ENCODE measurements at regions not wholly inside any gene's neighbourhood (a gene's known extent, or its start where the extent isn't known, plus 50 kb on each side); places are given as distances from the start of the nearest gene placed in this dataset.
"Not testable (repeated sequence)": the region's sequence is repeated elsewhere in the genome, so short reads cannot be mapped to it uniquely, and the experiment has no call there.

DNA sequence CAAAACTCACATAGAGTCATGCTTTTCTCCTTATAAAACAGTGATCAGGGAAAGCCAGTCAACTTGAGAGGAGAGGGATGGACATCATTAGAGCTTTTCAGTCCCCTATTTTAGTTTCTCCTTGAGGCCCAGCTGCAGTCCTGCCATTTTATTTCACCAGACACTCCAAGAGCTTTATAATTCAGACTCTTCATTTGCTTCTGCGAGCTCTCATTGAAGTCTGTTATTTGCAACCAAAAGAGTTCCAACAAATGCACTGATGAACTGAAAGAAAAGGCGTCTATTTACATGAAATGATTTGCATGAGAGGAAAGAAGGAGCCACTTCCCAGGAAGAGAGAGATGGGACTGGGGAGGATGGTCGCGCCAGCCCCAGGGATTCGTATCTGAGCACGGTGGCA is 86.8 kb downstream of the NDUFA12 start:
- DNase-seq (ENCODE audit: low read depth, low spot score), result no peak
- Histone ChIP-seq H3K4me3 (no peak overlapping the region), H3K36me3 (ENCODE audit: insufficient read depth, low read length) (no peaks in the 10 kb centered on the region), H3K9ac (ENCODE audit: insufficient read length) (no peak overlapping the region), H3K27ac (no peak overlapping the region), H3K9me3 (ENCODE audit: low read depth, low read length) (no peaks in the 10 kb centered on the region)
- TF ChIP-seq EZH2 (IDR thresholded peaks at IDR 0.05) (no peak), FOXP2 (optimal IDR thresholded peaks at IDR 0.05; ENCODE audit: control extremely low read depth, extremely low read length, insufficient read depth) (no peak), POLR2AphosphoS5 (IDR thresholded peaks at IDR 0.05; ENCODE audit: borderline replicate concordance, low read depth, low read length) (no peak)

DNA sequence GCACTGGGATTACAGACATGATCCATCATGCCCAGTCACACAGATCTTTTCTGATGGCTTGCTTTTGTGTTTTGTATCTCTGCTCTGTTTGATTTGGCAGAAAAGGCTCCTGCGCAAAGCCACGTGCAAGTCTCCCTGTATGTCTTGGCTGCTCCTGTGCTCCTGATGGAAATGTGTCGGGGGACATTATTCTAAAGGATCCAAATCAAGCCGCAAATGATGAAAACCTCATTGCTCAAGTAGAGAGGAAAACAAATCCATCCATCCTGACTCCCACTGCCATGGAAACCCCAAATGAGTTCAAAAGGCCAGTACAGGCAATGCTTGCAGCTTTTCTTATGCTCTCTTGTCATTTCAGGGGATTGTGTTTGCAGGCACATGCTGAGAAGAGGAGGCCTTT is 93.8 kb downstream of the NDUFA12 start:
- DNase-seq (ENCODE audit: low read depth, low spot score), result no peak
- no peaks in the 10 kb centered on the region for H3K36me3 ChIP-seq (ENCODE audit: insufficient read depth, low read length)

DNA sequence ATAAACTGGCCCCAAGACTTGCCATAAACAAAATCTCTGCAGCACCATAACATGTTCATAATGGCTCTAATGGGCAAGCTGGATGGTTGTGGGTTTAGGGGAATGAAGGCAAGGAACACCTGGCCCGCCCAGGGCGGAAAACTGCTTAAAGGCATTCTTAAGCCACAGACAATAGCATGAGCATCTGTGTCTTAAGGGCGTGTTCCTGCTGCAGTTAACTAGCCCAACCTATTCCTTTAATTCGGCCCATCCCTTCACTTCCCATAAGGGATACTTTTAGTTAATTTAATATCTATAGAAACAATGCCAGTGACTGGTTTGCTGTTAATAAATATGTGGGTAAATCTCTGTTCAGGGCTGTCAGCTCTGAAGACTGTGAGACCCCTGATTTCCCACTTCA is 97.7 kb downstream of the NDUFA12 start:
- not testable (repeated sequence) for H3K9ac ChIP-seq (ENCODE audit: insufficient read length); DNase-seq (ENCODE audit: low read depth, low spot score); H3K4me3 ChIP-seq; H3K9me3 ChIP-seq (ENCODE audit: low read depth, low read length); H3K27ac ChIP-seq; H3K36me3 ChIP-seq (ENCODE audit: insufficient read depth, low read length)

More for the DNA sequence above, 93.8 kb downstream of the NDUFA12 start:
- H3K4me3 ChIP-seq, result no peak overlapping the region
- H3K9me3 ChIP-seq (ENCODE audit: low read depth, low read length), result no peaks in the 10 kb centered on the region
- no peak overlapping the region for H3K27ac ChIP-seq
- H3K9ac ChIP-seq (ENCODE audit: insufficient read length), result no peak overlapping the region
- TF ChIP-seq EZH2 (IDR thresholded peaks at IDR 0.05), result no peak
- TF ChIP-seq POLR2AphosphoS5 (IDR thresholded peaks at IDR 0.05; ENCODE audit: borderline replicate concordance, low read depth, low read length), result no peak
- TF ChIP-seq FOXP2 (optimal IDR thresholded peaks at IDR 0.05; ENCODE audit: control extremely low read depth, extremely low read length, insufficient read depth), result no peak

DNA sequence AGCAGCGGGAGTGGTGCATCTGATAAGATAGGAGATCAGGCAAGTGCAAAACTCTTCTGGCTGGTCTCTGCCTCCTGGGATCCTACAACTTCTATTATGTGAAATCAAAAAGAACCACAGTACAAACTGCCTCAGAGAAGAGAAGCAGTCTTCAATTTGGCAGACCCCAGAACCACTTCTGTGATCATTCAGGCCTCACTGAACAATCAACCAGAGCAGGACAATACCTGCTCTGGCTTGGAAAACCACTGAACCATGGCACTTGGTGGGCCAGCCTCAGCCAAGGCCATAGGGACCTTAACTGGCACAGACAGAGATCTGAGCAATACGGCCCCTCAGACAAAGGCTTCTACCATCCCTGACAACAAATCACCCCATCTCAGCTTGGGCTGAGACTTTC is 103.0 kb downstream of the NDUFA12 start:
- Histone ChIP-seq H3K9me3 (ENCODE audit: low read depth, low read length) (no peaks in the 10 kb centered on the region), H3K36me3 (ENCODE audit: insufficient read depth, low read length) (no peaks in the 10 kb centered on the region), H3K27ac (no peak overlapping the region), H3K9ac (ENCODE audit: insufficient read length) (no peak overlapping the region), H3K4me3 (no peak overlapping the region)
- TF ChIP-seq POLR2AphosphoS5 (IDR thresholded peaks at IDR 0.05; ENCODE audit: borderline replicate concordance, low read depth, low read length) (no peak), EZH2 (IDR thresholded peaks at IDR 0.05) (no peak), FOXP2 (optimal IDR thresholded peaks at IDR 0.05; ENCODE audit: control extremely low read depth, extremely low read length, insufficient read depth) (no peak)
- no peak for DNase-seq (ENCODE audit: low read depth, low spot score)

DNA sequence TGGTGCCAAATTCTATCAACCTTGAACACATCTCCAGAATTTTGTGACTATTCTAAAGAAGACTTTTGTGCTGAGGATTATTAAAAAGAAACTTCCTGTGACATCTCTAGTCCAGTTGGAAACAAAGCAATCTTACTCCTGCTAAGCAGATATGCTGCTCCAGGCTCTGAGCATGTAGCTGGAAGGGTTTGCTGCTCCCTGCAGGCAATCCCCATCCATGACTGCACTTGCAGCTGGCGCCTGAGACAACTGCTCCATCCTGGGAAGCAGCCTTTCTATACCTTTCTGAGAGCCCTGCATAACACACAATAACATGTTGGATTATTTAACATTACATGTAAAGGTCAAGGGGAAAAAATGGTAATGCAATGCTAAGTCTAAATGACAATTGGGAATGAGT is 105.1 kb downstream of the NDUFA12 start:
- H3K36me3 ChIP-seq (ENCODE audit: insufficient read depth, low read length), result no peaks in the 10 kb centered on the region
- TF ChIP-seq EZH2 (IDR thresholded peaks at IDR 0.05), result no peak
- no peak for TF ChIP-seq POLR2AphosphoS5 (IDR thresholded peaks at IDR 0.05; ENCODE audit: borderline replicate concordance, low read depth, low read length)
- no peak for TF ChIP-seq FOXP2 (optimal IDR thresholded peaks at IDR 0.05; ENCODE audit: control extremely low read depth, extremely low read length, insufficient read depth)
- no peak overlapping the region for H3K9ac ChIP-seq (ENCODE audit: insufficient read length)
- no peaks in the 10 kb centered on the region for H3K9me3 ChIP-seq (ENCODE audit: low read depth, low read length)
- no peak overlapping the region for H3K4me3 ChIP-seq
- no peak for DNase-seq (ENCODE audit: low read depth, low spot score)
- H3K27ac ChIP-seq, result no peak overlapping the region

DNA sequence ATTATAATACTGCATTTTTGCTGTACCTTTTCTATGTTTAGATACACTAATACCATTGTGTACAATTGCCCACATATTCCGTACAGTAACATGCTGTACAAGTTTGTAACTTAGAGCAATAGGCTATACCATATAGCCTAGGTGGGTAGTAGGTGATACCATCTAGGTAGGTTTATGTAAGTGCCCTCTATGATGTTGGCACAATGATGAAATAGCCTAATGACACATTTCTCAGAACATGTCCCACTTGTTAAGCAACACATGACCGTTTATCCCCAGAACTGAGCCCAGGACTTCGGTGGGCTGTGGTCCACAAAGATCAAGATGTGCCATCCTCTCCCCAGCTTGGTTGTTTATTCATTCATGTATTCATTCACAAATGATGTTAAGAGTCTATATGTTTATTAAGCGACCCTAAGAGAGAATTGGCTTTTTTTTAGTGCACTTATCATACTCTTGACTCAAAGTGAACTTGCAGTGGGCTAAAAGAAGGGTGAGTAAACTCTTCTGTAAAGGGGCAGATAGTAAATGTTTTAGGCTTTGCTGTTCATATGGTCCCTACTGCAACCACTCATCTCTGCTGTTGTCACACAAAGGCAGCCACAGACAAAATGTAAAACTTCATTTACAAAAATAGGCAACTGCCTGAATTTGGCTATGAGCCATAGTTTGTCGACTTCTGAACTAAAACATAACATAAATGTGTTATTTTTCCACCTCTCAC is 110.8 kb downstream of the NDUFA12 start:
- no peak for TF ChIP-seq FOXP2 (optimal IDR thresholded peaks at IDR 0.05; ENCODE audit: control extremely low read depth, extremely low read length, insufficient read depth)
- TF ChIP-seq EZH2 (IDR thresholded peaks at IDR 0.05), result no peak
- TF ChIP-seq POLR2AphosphoS5 (IDR thresholded peaks at IDR 0.05; ENCODE audit: borderline replicate concordance, low read depth, low read length), result no peak
- H3K9ac ChIP-seq (ENCODE audit: insufficient read length), result no peak overlapping the region
- DNase-seq (ENCODE audit: low read depth, low spot score), result no peak
- no peak overlapping the region for H3K27ac ChIP-seq
- H3K4me3 ChIP-seq, result no peak overlapping the region
- no peaks in the 10 kb centered on the region for H3K9me3 ChIP-seq (ENCODE audit: low read depth, low read length)
- no peaks in the 10 kb centered on the region for H3K36me3 ChIP-seq (ENCODE audit: insufficient read depth, low read length)

DNA sequence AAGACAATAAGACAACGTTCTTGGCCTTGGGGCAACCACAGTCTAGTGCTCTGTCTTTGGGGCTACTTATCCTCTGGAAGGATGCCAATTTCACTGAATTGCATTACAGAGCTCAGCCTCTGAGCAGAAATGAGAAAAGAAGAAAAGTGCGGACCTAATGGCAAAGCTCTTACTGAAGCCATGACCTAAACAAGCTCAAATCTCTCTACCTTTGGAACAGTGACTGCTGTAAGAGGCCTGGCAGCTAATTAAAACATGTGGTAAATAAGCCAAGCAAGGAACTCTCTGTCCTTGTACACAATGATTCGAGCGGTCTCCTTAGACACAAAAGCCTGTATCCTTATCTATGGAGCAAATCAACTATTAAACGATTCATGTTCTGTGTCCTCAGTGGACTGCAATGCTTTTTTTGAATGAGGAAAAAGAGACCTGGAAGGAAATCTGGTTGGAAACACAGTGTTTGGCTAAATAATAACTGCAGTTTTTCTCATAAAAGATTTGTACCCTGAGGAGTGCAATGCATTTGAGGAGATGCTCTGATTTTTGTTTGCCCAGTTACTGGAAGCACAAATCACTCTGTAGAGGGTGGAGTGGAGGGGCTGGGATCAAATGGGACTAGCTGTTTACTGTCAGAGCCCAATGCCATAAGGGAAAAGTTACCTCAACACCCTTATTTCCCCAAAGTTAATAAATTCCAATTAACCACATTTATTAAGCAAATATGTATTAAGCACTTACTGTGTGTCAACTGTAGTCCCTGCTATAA is 113.9 kb downstream of the NDUFA12 start:
- DNase-seq (ENCODE audit: low read depth, low spot score), result no peak
- H3K27ac ChIP-seq, result no peak overlapping the region

DNA sequence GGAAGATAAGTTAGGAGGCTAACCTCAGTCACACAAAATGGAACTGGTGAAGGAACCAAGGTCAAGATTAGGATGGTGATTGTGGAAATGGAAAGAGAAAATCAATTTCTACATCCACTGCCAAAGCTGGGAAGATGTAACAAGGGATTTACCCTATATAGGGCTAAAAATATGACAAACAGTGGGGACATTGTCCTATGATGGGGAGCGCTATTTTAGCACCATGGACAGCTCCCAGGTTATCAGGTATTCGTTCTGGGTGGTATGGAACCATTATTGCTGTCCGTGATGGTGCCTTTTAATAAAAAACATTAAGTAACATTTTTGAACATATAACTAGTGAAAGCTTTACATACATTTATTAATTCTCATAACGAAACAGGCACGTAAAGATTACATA is 124.0 kb downstream of the NDUFA12 start:
- no peaks in the 10 kb centered on the region for H3K36me3 ChIP-seq (ENCODE audit: insufficient read depth, low read length)
- no peaks in the 10 kb centered on the region for H3K9me3 ChIP-seq (ENCODE audit: low read depth, low read length)
- TF ChIP-seq FOXP2 (optimal IDR thresholded peaks at IDR 0.05; ENCODE audit: control extremely low read depth, extremely low read length, insufficient read depth), result no peak
- TF ChIP-seq EZH2 (IDR thresholded peaks at IDR 0.05), result no peak
- H3K27ac ChIP-seq, result no peak overlapping the region
- no peak overlapping the region for H3K9ac ChIP-seq (ENCODE audit: insufficient read length)
- DNase-seq (ENCODE audit: low read depth, low spot score), result peak; percentile 18
- no peak overlapping the region for H3K4me3 ChIP-seq

More for the DNA sequence above, 113.9 kb downstream of the NDUFA12 start:
- Histone ChIP-seq H3K36me3 (ENCODE audit: insufficient read depth, low read length) (no peaks in the 10 kb centered on the region), H3K9me3 (ENCODE audit: low read depth, low read length) (no peaks in the 10 kb centered on the region), H3K9ac (ENCODE audit: insufficient read length) (no peak overlapping the region), H3K4me3 (no peak overlapping the region)
- TF ChIP-seq EZH2 (IDR thresholded peaks at IDR 0.05) (no peak), FOXP2 (optimal IDR thresholded peaks at IDR 0.05; ENCODE audit: control extremely low read depth, extremely low read length, insufficient read depth) (no peak), POLR2AphosphoS5 (IDR thresholded peaks at IDR 0.05; ENCODE audit: borderline replicate concordance, low read depth, low read length) (no peak)

Data from SK-N-MC (cell line).